Keratinocyte (primary cell): ENCODE measurements at regions not wholly inside any gene's neighbourhood (a gene's known extent, or its start where the extent isn't known, plus 50 kb on each side); places are given as distances from the start of the nearest gene placed in this dataset.

Source experiments
- EZH2 ChIP-seq: IDR thresholded peaks from one replicate; pipeline ENCODE4 v1.6.1; 2012; ENCODE audit warnings: inconsistent platforms, mild to moderate bottlenecking, low read length, moderate library complexity
- TF ChIP-seq, protein P1 (sequence below), 3 experiments: IDR thresholded peaks in 1 of 3; conservative IDR thresholded peaks in 1 of 3; optimal IDR thresholded peaks in 1 of 3; 2 replicates in 2 of 3; 3 replicates in 1 of 3; pipeline versions ENCODE3 to v1.5.1; 2011; ENCODE audit warnings: low read length in 3 of 3, mild to moderate bottlenecking in 3 of 3, moderate library complexity in 2 of 3, control low read depth in 1 of 3, inconsistent platforms in 1 of 3; ENCODE audit not compliant: insufficient read depth in 2 of 3; ENCODE audit errors: extremely low read depth in 1 of 3

- TF ChIP-seq, protein P1, sequence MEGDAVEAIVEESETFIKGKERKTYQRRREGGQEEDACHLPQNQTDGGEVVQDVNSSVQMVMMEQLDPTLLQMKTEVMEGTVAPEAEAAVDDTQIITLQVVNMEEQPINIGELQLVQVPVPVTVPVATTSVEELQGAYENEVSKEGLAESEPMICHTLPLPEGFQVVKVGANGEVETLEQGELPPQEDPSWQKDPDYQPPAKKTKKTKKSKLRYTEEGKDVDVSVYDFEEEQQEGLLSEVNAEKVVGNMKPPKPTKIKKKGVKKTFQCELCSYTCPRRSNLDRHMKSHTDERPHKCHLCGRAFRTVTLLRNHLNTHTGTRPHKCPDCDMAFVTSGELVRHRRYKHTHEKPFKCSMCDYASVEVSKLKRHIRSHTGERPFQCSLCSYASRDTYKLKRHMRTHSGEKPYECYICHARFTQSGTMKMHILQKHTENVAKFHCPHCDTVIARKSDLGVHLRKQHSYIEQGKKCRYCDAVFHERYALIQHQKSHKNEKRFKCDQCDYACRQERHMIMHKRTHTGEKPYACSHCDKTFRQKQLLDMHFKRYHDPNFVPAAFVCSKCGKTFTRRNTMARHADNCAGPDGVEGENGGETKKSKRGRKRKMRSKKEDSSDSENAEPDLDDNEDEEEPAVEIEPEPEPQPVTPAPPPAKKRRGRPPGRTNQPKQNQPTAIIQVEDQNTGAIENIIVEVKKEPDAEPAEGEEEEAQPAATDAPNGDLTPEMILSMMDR (optimal IDR thresholded peaks at IDR 0.05 in 1 of 3, IDR thresholded peaks at IDR 0.05 in 1 of 3, conservative IDR thresholded peaks at IDR 0.05 in 1 of 3; ENCODE audit: extremely low read depth in 1 of 3, insufficient read depth in 2 of 3, low read length in 3 of 3) = no peak
- no peak for TF ChIP-seq EZH2
Measured at GRCh38 chr3:124381575-124382333, 348.5 kb upstream of the UMPS start.
